ENCODE measurements at regions not wholly inside any gene's neighbourhood (a gene's known extent, or its start where the extent isn't known, plus 50 kb on each side); places are given as distances from the start of the nearest gene placed in this dataset.
"Not testable (repeated sequence)": the region's sequence is repeated elsewhere in the genome, so short reads cannot be mapped to it uniquely, and the experiment has no call there.

DNA sequence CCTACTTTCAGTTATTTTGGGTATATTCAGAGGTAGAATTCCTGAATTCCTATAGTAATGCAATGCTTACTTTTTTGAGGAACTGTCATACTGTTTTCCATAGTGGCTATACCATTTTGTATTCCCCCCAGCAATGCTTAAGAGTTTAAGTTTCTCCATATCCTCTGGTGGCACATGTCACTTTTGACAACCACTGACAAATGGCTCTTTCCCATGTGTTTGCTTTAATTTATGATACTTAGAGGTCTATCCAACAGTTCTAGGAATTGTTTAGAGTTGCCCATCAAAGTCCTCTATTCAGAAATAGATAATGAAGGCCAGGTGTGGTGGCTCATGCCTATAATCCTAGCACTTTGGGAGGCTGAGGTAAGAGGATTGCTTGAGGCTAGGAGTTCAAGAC is 128.9 kb upstream of the CFAP20DC start:
- no peak for DNase-seq

DNA sequence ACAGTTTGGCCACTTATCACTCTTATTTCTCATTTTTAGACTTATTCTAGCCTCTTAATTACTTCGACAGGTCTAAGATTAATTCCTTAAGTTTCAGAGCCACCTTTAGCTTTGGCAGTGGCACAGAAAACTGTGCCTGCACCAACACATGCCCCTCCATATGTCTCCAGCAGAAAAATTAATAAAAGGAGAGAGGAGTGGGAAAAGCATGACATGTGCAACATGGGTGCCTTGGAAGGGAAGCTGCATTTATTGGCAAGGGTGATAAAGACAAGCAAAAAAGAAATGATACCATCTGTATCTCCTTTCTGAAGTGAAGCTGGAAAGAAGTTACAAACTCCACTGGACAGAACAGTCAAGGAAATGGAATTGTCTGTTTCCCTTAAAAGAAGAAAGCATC is 121.7 kb upstream of the CFAP20DC start:
- no peak for DNase-seq

DNA sequence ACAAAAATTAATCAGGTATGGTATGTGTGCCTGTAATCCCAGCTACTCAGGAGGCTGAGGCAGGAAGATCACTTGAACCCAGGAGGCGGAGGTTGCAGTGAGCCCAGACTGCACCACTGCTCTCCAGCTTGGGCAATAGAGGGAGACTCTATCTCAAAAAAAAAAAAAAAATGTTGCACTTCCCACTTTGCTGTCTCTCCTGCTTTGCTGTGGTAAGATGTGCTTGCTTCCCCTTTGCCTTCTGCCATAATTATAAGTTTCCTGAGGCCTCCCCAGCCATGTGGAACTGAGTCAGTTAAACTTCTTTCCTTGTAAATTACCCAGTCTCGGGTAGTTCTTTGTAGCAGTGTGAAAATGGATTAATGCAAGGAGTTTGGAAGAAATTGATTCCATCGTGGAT is 120.3 kb upstream of the CFAP20DC start:
- not testable (repeated sequence) for DNase-seq

DNA sequence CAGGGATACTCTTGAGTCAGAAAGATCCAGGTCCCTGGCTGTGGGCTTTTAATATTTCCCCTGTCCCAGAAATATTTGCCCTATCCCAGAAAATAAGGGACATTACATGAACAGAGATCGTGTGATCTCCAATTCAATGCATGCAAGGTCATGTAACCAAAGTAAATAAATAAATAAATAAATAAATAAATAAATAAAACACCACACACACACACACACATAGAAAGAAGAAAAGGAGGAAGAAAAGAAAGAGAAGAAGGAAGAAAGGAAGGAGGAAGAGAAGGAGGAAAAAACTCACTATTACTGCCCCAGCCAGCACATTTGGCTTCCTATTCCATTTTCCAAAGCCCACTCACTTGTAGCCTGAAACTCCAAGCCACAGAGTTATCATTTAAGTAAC is 117.9 kb upstream of the CFAP20DC start:
- DNase-seq: no peak

DNA sequence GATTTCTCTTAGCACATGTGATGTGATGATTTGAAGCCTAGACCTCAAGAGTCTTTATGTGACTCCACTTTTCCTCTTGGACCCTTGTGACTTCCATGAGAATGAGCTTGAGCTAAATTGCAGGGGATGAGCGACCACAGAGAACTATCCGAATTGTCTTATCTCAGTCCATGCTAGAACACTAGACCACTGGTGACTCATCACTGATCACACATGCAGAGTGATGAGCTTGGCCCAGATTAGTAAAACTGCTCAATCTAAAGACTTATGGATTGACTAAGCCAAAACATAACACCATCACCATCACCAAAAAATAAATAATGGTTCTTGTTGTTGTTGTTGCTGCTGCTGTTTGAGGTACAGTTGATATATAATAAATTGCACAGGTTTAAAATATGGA is 114.1 kb upstream of the CFAP20DC start:
- DNase-seq: no peak

DNA sequence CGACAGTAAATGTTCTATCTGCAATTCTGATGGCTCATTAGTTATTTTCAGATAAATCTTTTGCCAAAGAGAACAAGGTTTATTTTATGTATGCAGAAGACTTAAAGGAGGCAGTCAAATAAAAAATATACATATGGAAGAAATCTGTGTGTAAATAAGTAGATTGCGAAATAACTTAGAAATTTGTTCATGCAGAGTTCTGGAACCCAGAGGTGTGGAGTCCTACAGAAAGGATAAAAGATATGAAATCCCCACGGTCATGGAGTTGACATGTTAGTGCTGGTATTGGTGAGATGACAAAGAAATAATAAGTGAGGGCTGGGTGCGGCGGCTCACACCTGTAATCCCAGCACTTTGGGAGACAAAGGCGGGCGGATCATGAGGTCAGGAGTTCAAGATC is 111.2 kb upstream of the CFAP20DC start:
- DNase-seq: no peak

DNA sequence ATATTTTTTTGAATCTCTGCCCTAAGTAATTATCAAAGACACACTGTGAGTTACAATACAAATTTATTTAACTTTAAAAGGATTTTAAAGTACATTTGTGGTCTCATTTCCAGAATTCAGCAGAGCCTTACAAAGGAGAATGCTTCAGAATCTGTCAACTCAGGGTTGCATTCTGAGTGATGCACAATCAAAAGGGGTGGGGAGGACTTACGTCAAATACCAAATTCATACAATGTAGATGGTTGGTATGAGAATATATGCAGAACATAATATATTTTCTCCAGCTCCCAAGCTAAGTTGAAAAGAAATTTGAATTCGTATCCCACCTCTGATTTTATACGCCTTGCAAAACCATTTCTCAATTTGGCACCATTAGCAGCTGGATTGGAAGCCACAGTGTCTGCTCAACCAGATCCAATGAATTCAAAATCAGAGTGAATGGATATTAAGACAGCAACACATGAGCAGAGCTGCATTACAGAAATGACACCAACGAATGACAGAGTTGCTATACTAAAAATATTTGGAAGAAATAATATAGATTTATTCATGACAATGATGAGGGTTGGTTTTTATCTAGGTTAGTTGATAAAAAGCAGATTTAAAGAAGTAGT is 110.4 kb upstream of the CFAP20DC start:
- no peak for DNase-seq

DNA sequence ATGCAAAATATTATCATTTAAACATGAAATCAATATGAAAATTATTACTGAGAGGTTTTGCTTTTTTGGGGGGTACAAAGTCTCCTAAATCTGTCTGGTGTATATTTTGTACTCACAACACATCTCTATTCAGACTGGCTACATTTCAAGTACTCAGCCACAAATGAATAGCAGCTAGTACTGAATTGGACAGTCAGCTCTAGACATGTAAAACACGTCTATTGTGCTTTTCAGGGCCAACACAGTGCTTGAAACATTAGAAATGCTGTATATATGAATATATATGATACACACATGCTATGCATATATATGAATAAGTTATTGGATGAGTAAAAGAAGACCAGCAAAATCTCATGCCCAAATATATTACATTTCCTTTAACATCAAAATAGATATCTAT is 103.8 kb upstream of the CFAP20DC start:
- DNase-seq: no peak

DNA sequence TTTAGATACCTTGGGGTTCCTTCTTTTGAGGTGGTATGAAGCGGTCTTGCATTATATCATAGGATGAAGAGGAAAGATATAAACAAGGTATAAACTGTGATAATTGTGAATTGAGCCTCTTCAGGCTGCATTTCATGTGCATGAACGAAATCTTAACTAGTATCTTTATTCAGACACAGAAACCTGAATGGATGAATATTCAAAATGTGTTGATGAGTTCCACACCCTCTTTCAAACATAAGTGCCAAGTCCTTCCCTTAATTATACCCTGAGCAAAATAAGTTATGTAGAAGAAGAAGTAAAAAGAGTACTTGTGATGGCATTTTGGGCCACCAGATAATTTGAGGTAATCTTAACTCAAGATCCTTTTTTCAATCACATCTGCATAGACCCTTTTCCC is 103.1 kb upstream of the CFAP20DC start:
- DNase-seq: no peak

DNA sequence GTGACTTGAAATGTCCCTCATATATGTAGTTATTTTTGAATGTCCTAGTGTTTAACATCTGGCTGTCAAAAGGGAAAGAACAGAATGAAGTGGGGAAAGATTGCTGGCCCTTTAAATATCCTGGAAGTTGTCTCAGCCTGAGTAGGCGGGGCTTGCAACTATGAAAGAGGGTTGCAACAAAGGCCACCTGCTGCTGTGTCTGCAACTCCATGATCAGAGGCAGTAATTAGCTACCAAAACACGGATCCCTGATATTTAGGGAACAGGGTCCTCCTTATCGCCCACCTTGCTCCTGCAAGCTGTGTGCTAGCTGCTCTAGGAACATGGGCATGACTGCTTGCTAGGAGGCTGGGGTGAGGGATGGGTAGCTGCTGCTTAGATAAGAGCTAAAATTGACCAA is 100.2 kb upstream of the CFAP20DC start:
- no peak for DNase-seq

DNA sequence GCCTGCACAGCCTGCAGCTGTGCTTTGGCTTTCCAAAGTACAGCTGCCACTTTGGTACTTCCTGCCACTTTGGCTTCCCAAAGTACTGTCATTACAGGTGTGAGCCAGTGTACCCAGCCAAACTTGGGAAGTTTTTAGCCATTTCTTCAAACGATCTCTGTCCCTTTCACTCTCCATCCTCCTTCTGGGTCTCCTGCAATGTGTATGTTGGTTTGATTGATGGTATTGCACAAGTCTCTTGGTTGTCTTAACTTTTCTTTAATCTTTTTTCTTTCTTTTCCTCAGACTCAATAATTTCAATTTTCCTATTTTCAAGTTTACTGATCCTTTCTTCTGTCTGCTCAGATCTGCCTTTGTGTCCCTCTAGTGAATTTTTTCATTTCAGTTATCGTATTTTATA is 99.3 kb upstream of the CFAP20DC start:
- no peak for DNase-seq

DNA sequence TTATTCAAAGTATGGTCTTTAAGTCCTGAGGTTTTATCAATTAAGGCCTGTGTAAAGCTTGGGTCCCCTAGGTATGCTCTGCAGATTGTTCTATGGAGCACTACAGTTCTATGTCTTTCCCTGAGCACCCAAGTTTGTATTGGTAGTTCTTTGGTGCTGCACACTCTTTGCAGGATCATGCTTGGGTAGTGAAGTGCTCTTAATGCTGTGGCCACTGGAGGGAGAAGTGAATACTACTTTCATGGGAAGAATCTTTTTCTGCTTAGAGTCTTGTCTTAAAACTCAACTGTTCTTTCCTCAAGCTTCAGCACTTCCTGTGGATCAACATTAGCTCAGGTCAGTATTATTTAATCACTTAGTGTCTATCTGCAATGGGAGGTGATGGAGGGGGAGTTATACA is 93.6 kb upstream of the CFAP20DC start:
- no peak for DNase-seq

DNA sequence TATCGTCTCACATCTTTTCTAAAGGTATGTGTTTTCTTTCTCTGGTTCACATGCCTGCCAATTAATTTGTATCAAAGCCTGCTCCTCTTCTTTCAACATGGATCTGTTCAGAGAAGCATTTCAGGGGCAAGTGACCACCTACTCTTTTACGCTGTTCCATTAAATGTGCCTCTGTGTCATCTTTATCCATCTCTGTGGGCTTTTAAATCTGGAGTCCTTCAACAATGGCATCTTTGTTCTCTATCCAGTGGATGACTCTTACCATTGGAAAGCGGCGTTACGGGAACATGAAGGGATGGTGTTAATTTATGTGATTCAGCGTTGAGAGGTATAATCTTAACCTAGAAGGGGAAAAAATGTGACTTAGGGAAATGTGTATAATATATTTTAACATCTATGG is 92.7 kb upstream of the CFAP20DC start:
- DNase-seq: no peak

DNA sequence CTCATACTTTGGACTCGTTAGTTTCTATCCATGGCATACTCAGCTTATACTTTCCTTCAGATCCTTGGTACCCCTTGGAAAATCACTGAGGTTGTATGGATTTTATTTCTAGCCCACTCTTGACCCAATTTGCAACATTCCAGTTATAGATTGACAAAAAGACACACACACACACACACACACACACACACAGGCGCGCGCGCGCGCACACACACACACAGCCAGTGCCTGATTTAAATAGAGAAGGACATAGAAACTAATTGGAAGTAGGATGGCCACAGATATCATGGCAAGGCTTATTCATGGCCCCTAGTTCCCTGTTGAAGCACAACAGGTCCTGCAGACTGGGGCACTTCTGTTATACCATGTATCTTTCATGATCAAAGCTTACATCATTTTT is 89.1 kb upstream of the CFAP20DC start:
- no peak for DNase-seq

DNA sequence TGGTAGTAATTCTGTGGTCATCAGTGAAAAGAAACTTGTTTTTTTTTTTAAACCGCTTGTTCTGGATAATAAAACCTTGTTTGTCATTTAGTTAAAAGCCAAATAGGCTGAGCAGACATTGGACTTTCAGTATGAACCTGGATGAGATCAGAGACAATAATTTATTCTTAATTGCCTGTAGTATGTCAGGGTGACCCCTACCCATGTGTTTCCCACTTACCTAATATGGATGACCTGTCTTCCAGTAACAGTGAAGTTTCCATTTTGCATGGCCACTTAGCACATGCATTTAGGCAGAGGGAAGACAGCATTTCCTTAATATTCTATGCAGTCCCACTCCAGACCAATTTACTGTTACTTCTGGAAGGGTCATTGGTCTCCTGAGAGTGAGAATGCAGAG is 87.6 kb upstream of the CFAP20DC start:
- DNase-seq: no peak

DNA sequence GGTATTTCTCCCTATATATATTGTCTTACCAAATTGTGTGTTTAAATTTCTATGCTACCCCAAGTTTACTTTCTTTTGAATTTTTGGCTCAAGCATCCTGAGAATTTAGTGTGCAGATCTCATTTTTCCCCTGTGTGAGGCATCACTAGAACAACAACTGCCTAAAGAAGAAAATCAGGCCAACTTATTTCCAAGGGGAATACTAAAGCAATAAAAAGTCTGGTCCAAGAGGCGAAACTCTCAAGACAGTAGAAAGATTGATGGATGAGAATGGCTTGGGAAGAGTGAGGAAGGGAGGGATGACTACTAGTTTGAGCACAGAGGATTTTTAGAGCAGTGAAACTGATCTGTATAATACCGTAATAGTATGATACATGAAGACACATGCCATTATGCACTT is 86.3 kb upstream of the CFAP20DC start:
- DNase-seq: no peak

DNA sequence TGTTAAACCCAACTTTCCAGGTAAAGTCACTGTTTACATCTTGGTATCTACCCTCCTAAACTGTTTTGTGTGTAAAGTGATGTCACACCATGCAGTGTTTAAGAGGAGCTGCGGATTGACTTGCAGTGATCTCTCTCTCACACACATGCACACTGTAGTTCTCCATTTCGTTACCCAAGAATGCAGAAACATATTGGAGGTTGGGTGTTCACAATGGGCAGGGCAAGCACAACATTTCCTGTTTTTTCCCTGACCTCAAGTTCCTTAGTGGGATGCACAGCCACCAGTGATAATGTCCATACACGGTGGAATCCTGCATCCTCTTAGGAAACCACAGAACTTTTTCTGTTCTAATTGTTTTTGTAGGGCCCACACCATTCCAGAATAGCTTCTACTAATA is 85.3 kb upstream of the CFAP20DC start:
- DNase-seq: no peak

DNA sequence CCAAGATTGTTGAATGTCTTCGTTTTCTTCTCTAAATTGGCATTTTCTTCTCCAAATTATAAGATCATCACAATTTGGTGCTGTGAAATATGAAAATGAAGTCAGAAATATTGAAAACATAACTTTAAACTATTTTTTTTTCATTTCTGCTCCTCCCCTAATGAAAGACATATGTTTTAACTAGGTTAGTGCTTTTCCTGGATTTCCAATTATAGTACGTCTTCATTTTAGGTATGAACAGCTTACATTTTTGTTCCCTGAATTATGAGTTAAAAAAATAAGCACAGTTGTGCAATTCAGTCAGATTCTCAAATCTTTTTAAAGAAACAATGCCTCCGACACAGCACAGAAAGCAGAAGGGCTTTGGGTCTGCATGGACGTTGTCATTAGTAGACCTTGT is 83.5 kb upstream of the CFAP20DC start:
- DNase-seq: no peak

DNA sequence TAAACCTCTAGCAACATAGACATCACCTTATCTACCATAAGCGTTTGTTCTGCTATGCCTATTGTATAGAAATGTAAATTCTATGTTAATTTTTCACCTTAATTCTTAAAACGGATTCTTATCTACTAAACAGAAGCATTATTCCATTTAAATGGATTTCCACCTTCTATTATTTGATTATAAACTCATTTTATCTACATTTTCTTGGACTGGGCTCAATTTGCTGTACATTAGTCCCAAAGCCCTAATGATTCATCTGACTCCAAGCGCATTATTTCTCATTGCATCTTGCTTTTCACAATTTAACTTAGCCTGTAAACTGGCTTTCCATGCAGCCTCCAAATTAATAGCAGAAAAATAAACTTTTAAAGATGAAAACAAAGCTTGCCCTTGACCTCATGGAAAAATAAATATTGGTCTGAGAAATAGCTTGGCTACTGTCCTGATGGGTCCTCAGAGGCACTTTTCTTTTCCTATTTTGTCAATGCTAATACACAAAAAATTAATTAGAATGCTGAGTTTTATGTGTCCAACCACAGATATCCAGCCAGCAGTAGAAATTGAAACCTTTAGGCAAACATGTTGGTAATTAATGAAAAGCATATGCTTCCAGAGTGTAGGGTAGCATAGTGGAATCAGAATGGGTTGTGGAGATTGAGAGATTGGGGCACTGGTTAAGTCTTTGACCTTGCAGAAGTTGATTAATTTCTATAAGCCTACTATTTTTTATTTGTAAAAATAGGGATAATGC is 81.4 kb upstream of the CFAP20DC start:
- DNase-seq: no peak

DNA sequence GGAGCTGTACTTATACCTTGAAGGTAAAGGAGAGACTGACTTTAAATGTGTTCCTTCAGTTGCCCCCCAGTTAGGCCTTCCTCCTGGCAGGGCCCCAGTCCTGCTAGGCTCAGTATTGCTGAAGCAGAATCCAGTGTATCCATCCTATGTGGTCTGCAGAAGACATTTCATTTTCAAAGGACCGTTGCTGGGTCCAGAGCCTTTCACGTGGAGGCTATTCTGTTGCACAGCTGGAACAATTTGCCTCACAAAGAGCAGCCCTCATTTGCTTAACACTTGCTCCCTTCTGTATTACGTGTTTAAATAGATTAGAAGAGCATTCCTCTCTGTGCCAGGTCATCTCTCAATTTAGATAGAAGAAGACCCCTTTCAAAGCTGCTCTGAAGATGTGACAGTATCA is 78.9 kb upstream of the CFAP20DC start:
- no peak for DNase-seq

DNA sequence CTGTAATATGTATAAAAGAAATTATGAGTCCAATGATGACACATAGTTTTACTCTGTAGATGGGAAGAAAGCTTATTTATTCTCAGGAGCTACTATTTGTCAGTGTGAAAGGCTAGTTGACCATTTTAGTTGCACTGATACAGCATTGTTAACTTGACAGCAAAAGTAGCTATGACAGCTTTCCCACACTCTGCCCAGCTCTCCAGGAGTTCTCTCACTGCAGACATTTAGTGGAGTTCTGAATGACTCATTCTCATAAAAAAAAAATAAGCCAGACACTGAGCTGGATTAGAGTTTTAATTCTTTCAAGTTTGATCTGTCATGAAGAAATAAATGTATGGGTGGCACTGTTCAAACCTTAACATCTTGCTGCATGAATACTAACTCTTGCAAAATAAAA is 77.2 kb upstream of the CFAP20DC start:
- no peak for DNase-seq

DNA sequence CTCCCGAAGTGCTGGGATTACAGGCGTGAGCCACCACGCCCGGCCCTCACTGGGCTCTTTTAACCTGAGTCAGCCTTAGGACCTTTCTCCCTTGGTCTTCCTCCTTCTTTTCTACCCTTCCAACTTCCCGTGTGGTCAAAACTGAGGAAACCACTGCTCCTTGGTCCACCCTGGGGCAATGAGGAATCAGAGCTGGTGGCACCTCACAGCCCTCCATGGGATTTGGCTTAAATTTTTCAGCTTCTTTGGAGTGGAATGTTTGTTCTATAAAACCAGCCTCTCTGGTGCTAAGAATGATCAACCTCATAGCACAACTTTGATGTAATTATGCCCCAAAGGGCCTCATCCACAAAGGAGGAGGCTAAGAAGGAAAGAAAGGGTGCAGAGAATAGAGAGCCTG is 76.6 kb upstream of the CFAP20DC start:
- no peak for DNase-seq

DNA sequence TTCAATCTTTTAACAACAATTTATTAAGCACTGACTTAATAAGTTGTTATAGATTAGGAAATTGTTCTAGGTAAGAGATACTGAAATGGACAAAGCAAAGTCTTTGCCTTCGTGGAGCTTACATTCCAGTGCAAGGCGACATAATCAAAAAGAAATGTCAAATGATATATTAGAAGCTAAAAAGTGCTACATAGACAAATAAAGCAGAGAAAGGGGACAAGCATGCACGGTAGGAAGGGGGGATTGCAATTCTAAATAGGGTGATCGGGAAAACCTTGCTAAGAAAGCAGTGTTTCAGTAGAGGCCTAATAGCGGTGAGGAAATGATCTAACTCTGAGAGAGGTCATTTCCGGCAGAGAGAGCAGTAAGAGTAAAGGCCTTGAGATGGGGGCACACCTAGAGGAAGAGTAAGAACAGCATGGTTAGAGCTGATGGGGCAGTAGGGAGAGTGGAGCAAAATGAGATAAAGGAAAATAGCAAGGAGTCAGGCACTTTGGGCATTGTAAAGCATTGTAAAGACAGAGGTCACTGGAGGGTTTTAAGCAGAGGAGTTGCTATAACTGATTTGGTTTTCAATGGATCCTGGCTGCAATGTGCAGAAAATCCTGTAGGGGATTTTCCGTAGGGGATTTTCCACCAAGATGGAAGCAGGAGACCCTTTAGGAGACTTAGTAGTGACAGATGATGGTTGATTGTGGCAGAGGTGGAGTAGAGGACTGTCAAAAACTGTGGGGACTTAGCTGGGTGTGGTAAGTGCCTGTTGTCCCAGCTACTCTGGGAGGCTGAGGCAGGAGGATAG is 71.7 kb upstream of the CFAP20DC start:
- DNase-seq: no peak

DNA sequence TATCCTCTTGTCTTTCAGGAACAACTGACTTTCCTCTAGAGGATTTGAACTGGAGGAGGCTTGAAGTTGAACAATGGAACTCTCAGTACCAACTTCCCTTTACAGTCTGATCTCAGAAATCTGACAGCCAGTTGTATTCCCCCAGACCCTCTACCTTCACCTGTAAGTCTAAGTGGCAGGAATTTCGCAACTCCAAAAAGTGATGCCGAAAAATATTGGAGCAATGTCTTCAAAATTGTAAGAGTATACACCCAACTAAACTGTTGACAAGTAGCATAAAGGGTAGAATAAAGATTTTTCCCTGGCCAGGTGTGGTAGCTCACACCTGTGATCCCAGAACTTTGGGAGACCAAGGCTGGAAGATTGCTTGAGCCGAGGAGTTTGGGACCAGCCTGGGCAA is 69.1 kb upstream of the CFAP20DC start:
- no peak for DNase-seq
